Neural crest cell (in vitro differentiated cells): ENCODE measurements at regions not wholly inside any gene's neighbourhood (a gene's known extent, or its start where the extent isn't known, plus 50 kb on each side); places are given as distances from the start of the nearest gene placed in this dataset.

Experiments
- DNase-seq: peaks from one replicate; pipeline ENCODE4 v3.0.0; 2021; ENCODE audit warnings: low read depth, mixed read lengths, low spot score
- H3K27ac Mint-ChIP-seq: one replicate; pipeline ENCODE4 v1.8.0; 2021; ENCODE audit warnings: mild to moderate bottlenecking, mixed read lengths; ENCODE audit not compliant: unreplicated experiment
- H3K27me3 Mint-ChIP-seq: 2 replicates; pipeline ENCODE4 v1.8.0; 2021; ENCODE audit warnings: low read depth, mild to moderate bottlenecking, mixed read lengths
- H3K36me3 Mint-ChIP-seq: 2 replicates; pipeline ENCODE4 v1.8.0; 2021; ENCODE audit warnings: low read depth, mild to moderate bottlenecking, mixed read lengths
- H3K4me1 Mint-ChIP-seq: 2 replicates; pipeline ENCODE4 v1.8.0; 2021; ENCODE audit warnings: mixed read lengths
- H3K4me3 Mint-ChIP-seq: one replicate; pipeline ENCODE4 v1.8.0; 2021; ENCODE audit warnings: mild to moderate bottlenecking, mixed read lengths
- H3K9me3 Mint-ChIP-seq: 2 replicates; pipeline ENCODE4 v1.8.0; 2021; ENCODE audit warnings: mixed read lengths
- TF ChIP-seq, protein P1 (sequence below): fragments of 200-600 bp; sonication (generic); conservative IDR thresholded peaks from 2 replicates; pipeline ENCODE4 v1.5.0; 2021; ENCODE audit warnings: antibody characterized with exemption, mild to moderate bottlenecking

DNA sequence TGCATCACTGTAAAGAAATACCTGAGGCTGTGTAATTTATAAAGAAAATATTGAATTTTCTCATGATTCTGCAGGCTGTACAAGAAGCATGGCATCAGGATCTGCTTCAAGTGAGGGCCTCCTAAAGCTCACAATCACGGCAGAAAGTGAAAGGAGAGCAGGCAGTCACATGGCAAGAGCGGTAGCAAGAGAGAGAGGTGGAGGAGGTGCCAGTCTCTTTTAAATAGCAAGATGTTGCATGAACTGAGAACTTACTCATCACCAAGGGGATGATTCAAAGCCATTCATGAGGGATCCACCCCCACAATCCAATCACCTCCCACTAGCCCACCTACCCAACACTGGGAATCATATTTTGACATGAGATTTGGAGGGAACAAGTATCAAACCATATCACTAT is 184.5 kb upstream of the PAPPA start:
- Mint-ChIP-seq H3K9me3 (peaks cover 2% of the 10 kb centered on the region), H3K27me3 (no peaks in the 10 kb centered on the region), H3K4me1 (no peaks in the 10 kb centered on the region), H3K36me3 (no peaks in the 10 kb centered on the region), H3K27ac (no peak overlapping the region), H3K4me3 (no peak overlapping the region)
- no peak for DNase-seq
- TF ChIP-seq, protein P1, sequence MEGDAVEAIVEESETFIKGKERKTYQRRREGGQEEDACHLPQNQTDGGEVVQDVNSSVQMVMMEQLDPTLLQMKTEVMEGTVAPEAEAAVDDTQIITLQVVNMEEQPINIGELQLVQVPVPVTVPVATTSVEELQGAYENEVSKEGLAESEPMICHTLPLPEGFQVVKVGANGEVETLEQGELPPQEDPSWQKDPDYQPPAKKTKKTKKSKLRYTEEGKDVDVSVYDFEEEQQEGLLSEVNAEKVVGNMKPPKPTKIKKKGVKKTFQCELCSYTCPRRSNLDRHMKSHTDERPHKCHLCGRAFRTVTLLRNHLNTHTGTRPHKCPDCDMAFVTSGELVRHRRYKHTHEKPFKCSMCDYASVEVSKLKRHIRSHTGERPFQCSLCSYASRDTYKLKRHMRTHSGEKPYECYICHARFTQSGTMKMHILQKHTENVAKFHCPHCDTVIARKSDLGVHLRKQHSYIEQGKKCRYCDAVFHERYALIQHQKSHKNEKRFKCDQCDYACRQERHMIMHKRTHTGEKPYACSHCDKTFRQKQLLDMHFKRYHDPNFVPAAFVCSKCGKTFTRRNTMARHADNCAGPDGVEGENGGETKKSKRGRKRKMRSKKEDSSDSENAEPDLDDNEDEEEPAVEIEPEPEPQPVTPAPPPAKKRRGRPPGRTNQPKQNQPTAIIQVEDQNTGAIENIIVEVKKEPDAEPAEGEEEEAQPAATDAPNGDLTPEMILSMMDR, result no peak

DNA sequence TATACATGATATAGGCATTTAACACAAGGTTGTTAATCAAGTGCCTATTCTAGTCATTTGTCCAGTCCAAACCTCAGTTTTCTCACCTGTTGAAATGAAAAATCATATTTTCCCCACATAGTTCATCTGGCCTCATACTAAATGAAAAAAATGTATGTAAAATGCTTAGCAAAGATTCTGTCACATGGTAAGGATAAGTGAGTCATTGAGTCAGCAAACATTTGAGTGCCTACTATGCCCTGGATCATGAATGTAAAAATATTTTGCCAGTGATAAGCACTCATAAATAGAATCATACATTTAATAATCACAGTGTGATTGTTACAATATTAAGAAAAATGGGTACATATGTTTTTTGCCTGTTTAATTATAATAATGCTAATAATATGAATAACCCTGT is 181.2 kb upstream of the PAPPA start:
- Mint-ChIP-seq H3K36me3 (no peaks in the 10 kb centered on the region), H3K9me3 (no peaks in the 10 kb centered on the region), H3K4me3 (no peak overlapping the region), H3K4me1 (peaks cover 3% of the 10 kb centered on the region), H3K27me3 (no peaks in the 10 kb centered on the region), H3K27ac (no peak overlapping the region)
- TF ChIP-seq, protein P1, result no peak
- no peak for DNase-seq

DNA sequence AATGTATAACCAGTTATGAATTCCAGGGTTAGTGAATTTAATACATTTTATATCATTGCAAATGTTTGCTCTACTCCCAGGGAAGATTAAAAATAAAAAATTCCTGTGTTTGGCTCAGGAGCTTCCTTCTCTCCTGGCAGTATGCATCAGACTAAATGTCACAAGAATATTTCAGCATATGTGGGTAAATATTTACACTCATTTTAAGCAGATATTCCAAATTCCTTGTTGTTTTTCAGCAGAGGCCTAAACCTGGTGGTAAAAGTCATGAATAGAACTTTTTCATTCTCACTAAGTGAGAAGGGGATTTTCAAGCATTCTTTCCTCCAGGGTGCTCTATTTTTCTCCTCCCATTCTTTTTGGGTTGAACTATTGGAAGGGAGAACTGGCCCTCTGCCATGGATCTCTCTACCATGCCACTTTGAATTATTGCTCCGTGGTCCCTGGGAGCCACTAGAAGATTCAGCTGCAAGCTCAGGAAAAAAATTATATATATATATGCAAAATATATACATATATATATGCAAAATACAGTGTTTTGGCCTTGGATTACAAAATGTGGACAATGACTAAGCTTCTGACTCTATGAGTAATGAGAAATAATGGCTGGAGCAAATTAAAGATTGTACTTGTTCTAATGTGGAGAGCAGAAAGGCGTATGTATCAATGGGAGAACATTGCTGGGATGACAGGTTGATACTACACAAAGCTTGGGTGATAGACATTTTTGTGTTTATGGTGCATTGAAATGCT is 180.6 kb upstream of the PAPPA start:
- Mint-ChIP-seq H3K4me1 (peaks cover 4% of the 10 kb centered on the region), H3K36me3 (no peaks in the 10 kb centered on the region), H3K27ac (no peak overlapping the region), H3K27me3 (no peaks in the 10 kb centered on the region), H3K4me3 (no peak overlapping the region), H3K9me3 (no peaks in the 10 kb centered on the region)
- TF ChIP-seq, protein P1, result no peak
- DNase-seq, result no peak

DNA sequence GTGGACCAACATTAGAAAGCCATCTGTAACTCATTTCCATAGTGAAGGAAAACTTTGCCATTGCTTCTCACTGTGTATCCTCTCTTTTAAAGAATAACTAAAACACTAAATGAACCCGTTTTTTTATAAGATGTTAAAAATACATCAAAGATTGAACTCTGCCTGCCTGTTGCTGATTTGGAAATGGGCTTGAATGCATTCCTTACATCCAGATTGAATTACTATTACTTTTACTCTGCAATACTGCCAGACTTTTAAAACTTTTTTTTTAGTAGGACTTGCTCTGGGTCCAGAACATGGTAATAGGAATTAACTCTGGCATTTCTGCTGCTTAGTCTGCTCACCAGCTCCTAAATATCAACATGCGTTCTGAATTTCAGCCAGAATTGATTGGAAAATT is 176.8 kb upstream of the PAPPA start:
- Mint-ChIP-seq H3K9me3 (no peaks in the 10 kb centered on the region), H3K4me3 (no peak overlapping the region), H3K27me3 (no peaks in the 10 kb centered on the region), H3K27ac (no peak overlapping the region), H3K36me3 (no peaks in the 10 kb centered on the region), H3K4me1 (peaks cover 4% of the 10 kb centered on the region)
- DNase-seq, result no peak
- TF ChIP-seq, protein P1, result no peak

DNA sequence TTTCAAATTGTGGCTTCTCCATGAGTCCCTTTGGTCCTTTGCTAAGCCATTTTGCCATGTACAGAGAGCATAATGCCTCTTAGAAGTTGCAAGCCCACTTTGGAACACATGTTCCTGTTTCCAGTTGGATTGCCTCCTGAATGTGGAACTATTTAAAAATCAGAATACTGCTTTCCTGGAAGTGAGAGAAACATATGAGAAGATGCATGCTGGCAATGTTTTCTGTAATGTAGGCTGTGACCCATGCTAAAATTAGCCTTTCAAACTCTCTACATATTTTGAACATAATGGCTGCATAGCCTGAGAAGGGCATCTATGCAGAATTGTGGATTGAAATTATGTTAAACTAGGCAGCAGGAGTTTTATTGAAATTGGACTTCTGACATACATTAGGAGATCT is 175.5 kb upstream of the PAPPA start:
- no peaks in the 10 kb centered on the region for H3K27me3 Mint-ChIP-seq
- TF ChIP-seq, protein P1, result no peak
- H3K4me3 Mint-ChIP-seq, result no peak overlapping the region
- no peaks in the 10 kb centered on the region for H3K36me3 Mint-ChIP-seq
- no peaks in the 10 kb centered on the region for H3K9me3 Mint-ChIP-seq
- no peak overlapping the region for H3K27ac Mint-ChIP-seq
- peaks cover 4% of the 10 kb centered on the region for H3K4me1 Mint-ChIP-seq
- no peak for DNase-seq
